Ovary (tissue), 7 donors: ENCODE measurements at regions not wholly inside any gene's neighbourhood (a gene's known extent, or its start where the extent isn't known, plus 50 kb on each side); places are given as distances from the start of the nearest gene placed in this dataset.

ENCODE experiments used
- DNase-seq, 5 donors: peaks; one replicate each; pipeline ENCODE4 v3.0.0-alpha.2; 2019 to 2020
- H3K27ac ChIP-seq, 2 donors: fragments of 200-600 bp; one replicate each; pipeline versions ENCODE4 v1.5.1 to v1.8.0; 2019 to 2022
- H3K27me3 ChIP-seq: fragments of 200-600 bp; one replicate; pipeline ENCODE4 v1.8.0; 2022
- H3K36me3 ChIP-seq: fragments of 200-600 bp; sonication (generic); one replicate; pipeline ENCODE4 v1.5.1; 2019
- H3K4me1 ChIP-seq: one replicate; pipeline ENCODE4 v1.8.1; 2013; ENCODE audit warnings: mild to moderate bottlenecking, moderate library complexity; ENCODE audit not compliant: insufficient read depth
- H3K4me3 ChIP-seq: fragments of 200-600 bp; sonication (generic); one replicate; pipeline ENCODE4 v1.5.1; 2017
- H3K9me3 ChIP-seq, 2 donors: fragments of 200-600 bp in 1 of 2; sonication (generic) in 1 of 2; one replicate each; pipeline versions ENCODE4 v1.5.1 to v1.8.1; 2013 to 2019; ENCODE audit warnings: mild to moderate bottlenecking in 1 of 2, moderate library complexity in 1 of 2
- CTCF ChIP-seq, 3 donors: fragments of 450-650 bp in 2 of 3; fragments of 200-600 bp in 1 of 3; IDR thresholded peaks; one replicate each; pipeline versions ENCODE4 v1.5.1 to v1.8.0; 2016 to 2022; ENCODE audit warnings: antibody characterized with exemption in 3 of 3, mild to moderate bottlenecking in 1 of 3
- EP300 ChIP-seq: sonication (generic); formaldehyde crosslinking; IDR thresholded peaks from one replicate; pipeline ENCODE4 v1.6.1; 2017; ENCODE audit warnings: antibody characterized with exemption
- POLR2A ChIP-seq: fragments of 450-650 bp; IDR thresholded peaks from one replicate; pipeline ENCODE4 v1.6.1; 2017; ENCODE audit warnings: antibody characterized with exemption, mild to moderate bottlenecking, moderate library complexity
- WGBS, 3 donors: extraction: QIAGEN DNeasy Blood & Tissue Kit in 1 of 3; methylation state at CpG; one replicate each; pipeline versions ENCODE4 v1.1.5 to v1.1.7; 2013 to 2017; 5-methylcytosine and 5-hydroxymethylcytosine counted together
- intact Hi-C, 4 donors: fragments of 100-400 bp; cut with DNase I; formaldehyde crosslinking; loops; one replicate each; pipeline versions ENCODE4 v1.11.0 to v1.15.1; 2022 to 2023
- donor health status: DM: no; HTN: no; CAD: no; lungs with moderate emphysema.
- donor health status: DM: no; HTN: no; CAD: no.
- donor health status: Bipolar disorder and iron deficiency.
- donor health status: DM: no; HTN: no; CAD: no.
- donor health status: DM: yes; HTN: yes; CAD: no.

GRCh38 chr6:68252632-68253031 lies 382.4 kb upstream of the ADGRB3 start:
- Histone ChIP-seq H3K4me3 (no peak overlapping the region), H3K27ac (no peak overlapping the region), H3K27me3 (no peaks in the 10 kb centered on the region), H3K36me3 (no peaks in the 10 kb centered on the region), H3K4me1 (no peaks in the 10 kb centered on the region), H3K9me3 (no peaks in the 10 kb centered on the region)
- 88 to 93% (median 92%) methylated on average over 2 of the region's 2 CpGs for WGBS, 3 donors
- DNase-seq, result no peak
- no peak for TF ChIP-seq EP300
- TF ChIP-seq CTCF (IDR thresholded peaks at IDR 0.05), result no peak
- no peak for TF ChIP-seq POLR2A
- intact Hi-C loops, result no loop called here

- intact Hi-C loops, result no loop called here
- Histone ChIP-seq H3K27ac (no peak overlapping the region), H3K9me3 (no peaks in the 10 kb centered on the region), H3K4me1 (no peaks in the 10 kb centered on the region), H3K27me3 (no peaks in the 10 kb centered on the region), H3K4me3 (no peak overlapping the region), H3K36me3 (no peaks in the 10 kb centered on the region)
- WGBS, 3 donors, result 91 to 93% (median 92%) methylated on average over 4 of the region's 4 CpGs
- no peak for DNase-seq
- no peak for TF ChIP-seq CTCF (IDR thresholded peaks at IDR 0.05)
- no peak for TF ChIP-seq EP300
These were observed 387.3 kb upstream of the ADGRB3 start for GRCh38 chr6:68247782-68248181.

GRCh38 chr6:68240726-68241125 lies 394.4 kb upstream of the ADGRB3 start:
- Histone ChIP-seq H3K9me3 (no peaks in the 10 kb centered on the region), H3K4me3 (no peak overlapping the region), H3K27ac (no peak overlapping the region), H3K36me3 (no peaks in the 10 kb centered on the region), H3K27me3 (no peaks in the 10 kb centered on the region), H3K4me1 (no peaks in the 10 kb centered on the region)
- intact Hi-C loops, result no loop called here
- DNase-seq, result no peak
- TF ChIP-seq POLR2A, result no peak

- Histone ChIP-seq H3K9me3 (no peaks in the 10 kb centered on the region), H3K4me1 (no peaks in the 10 kb centered on the region), H3K36me3 (no peaks in the 10 kb centered on the region), H3K27ac (no peak overlapping the region), H3K4me3 (no peak overlapping the region), H3K27me3 (no peaks in the 10 kb centered on the region)
- intact Hi-C loops, result no loop called here
- 48 to 55% (median 53%) methylated on average over 2 of the region's 2 CpGs for WGBS, 3 donors
- no peak for TF ChIP-seq CTCF (IDR thresholded peaks at IDR 0.05)
- no peak for DNase-seq
These were observed 396.0 kb upstream of the ADGRB3 start for GRCh38 chr6:68239034-68239433.

- no peaks in the 10 kb centered on the region for H3K4me1 ChIP-seq
- TF ChIP-seq CTCF (IDR thresholded peaks at IDR 0.05), result no peak
- no peak for TF ChIP-seq POLR2A
- no peak for TF ChIP-seq EP300
- H3K4me3 ChIP-seq, result no peak overlapping the region
- intact Hi-C loops, result no loop called here
- no peaks in the 10 kb centered on the region for H3K27me3 ChIP-seq
- no peak overlapping the region for H3K27ac ChIP-seq
- no peaks in the 10 kb centered on the region for H3K36me3 ChIP-seq
- H3K9me3 ChIP-seq, result no peaks in the 10 kb centered on the region
- 11 to 25% (median 17%) methylated on average over 1 of the region's 1 CpG for WGBS, 3 donors
- DNase-seq, result no peak
These were observed 396.9 kb upstream of the ADGRB3 start for GRCh38 chr6:68238097-68238601.
